ENCODE measurements at regions not wholly inside any gene's neighbourhood (a gene's known extent, or its start where the extent isn't known, plus 50 kb on each side); places are given as distances from the start of the nearest gene placed in this dataset.
"Not testable (repeated sequence)": the region's sequence is repeated elsewhere in the genome, so short reads cannot be mapped to it uniquely, and the experiment has no call there.

GRCh38 chr2:16763493-16763899 lies 97.9 kb upstream of the CYRIA start:
- Histone ChIP-seq H3K27me3 (no peaks in the 10 kb centered on the region), H3K4me3 (no peak overlapping the region), H3K9me3 (no peaks in the 10 kb centered on the region), H3K4me1 (no peaks in the 10 kb centered on the region), H3K27ac (no peak overlapping the region), H3K36me3 (no peaks in the 10 kb centered on the region)
- 85% methylated on average over 4 of the region's 4 CpGs for WGBS
- DNase-seq (ENCODE audit: low spot score in 2 of 2), result no peak
- TF ChIP-seq CTCF (IDR thresholded peaks at IDR 0.05), result no peak
- TF ChIP-seq POLR2AphosphoS5 (IDR thresholded peaks at IDR 0.05), result no peak

- H3K4me3 ChIP-seq, result no peak overlapping the region
- TF ChIP-seq POLR2AphosphoS5 (IDR thresholded peaks at IDR 0.05) (no peak), POLR2A (IDR thresholded peaks at IDR 0.05) (no peak), EP300 (IDR thresholded peaks at IDR 0.05) (no peak)
Measured at GRCh38 chr2:16763056-16763455, 97.4 kb upstream of the CYRIA start.

DNA sequence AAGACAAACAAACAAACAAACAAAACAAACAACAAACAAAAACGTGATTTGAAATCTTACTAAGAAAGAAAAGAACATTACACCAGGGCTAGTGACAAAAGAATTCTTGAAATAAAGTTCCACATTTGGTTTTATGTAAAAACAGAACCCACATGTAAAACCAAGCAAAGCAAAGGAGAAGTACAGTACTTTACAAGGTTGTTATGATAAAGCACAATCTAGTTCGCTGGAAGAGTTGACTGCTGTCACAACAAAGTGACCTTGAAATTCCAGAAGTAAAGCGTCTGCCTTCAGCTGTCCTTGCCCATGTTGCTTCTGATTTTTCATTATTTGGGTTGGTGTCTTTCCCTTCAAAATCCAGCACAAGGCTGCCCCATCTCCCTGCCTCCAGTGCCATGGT lies 94.8 kb upstream of the CYRIA start:
- no peaks in the 10 kb centered on the region for H3K9me3 ChIP-seq
- H3K27me3 ChIP-seq, result no peaks in the 10 kb centered on the region
- no peak for DNase-seq (ENCODE audit: low spot score in 2 of 2)
- TF ChIP-seq EP300 (IDR thresholded peaks at IDR 0.05) (no peak), POLR2AphosphoS5 (IDR thresholded peaks at IDR 0.05) (no peak), POLR2A (IDR thresholded peaks at IDR 0.05) (no peak), CTCF (IDR thresholded peaks at IDR 0.05) (no peak)
- no peaks in the 10 kb centered on the region for H3K4me1 ChIP-seq
- no peaks in the 10 kb centered on the region for H3K36me3 ChIP-seq
- H3K27ac ChIP-seq, result no peak overlapping the region
- no peak overlapping the region for H3K4me3 ChIP-seq
- 64% methylated on average over 3 of the region's 3 CpGs for WGBS

More at GRCh38 chr2:16763056-16763455, 97.4 kb upstream of the CYRIA start:
- Histone ChIP-seq H3K27ac (no peak overlapping the region), H3K4me1 (no peaks in the 10 kb centered on the region), H3K36me3 (no peaks in the 10 kb centered on the region), H3K9me3 (no peaks in the 10 kb centered on the region), H3K27me3 (no peaks in the 10 kb centered on the region)
- WGBS, result 64% methylated on average over 2 of the region's 2 CpGs
- no peak for DNase-seq (ENCODE audit: low spot score in 2 of 2)

DNA sequence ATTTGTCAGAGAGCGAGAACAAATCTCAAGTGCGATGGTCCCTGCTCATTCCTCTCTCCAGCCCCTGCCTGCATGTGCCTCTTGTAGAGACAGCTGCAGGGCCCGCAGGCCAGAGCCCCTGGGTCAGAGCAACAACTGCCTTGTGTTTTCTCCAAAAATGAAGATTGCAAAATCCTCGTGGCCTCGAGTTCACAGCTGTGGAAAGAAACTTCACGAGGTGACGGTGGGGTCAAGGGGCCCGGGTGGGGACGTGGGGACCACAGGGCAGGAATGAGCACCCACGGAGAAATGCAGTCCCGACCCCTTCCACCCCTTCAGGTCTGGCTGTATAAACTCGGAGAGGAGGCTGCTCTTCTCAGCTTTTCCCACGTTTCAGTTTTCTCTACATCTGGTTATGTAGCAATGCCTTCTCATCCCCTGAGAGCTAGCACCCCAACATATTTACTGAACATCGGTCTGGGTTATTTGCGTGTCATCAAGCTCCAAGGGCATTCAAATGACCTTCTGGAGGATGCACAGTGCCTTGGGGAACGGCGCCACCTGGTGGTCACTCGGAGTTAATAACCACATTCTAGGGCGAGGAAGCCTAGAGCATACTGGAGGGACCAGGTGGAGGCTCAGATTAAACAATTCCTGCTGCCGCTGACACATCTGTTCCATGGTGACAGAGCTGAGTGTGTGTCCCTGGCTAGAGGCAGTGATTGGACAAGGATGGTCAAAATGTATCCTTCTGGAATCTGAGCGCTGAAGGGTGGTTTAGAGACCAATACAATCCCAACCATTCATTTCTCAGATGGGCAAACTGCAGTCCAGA lies 91.4 kb upstream of the CYRIA start:
- TF ChIP-seq EP300 (IDR thresholded peaks at IDR 0.05) (no peak), POLR2AphosphoS5 (IDR thresholded peaks at IDR 0.05) (no peak), POLR2A (IDR thresholded peaks at IDR 0.05) (no peak), CTCF (IDR thresholded peaks at IDR 0.05) (peak; percentile 73 to 87)
- H3K4me3 ChIP-seq, result no peak overlapping the region
- 25% methylated on average over 21 of the region's 21 CpGs for WGBS
- H3K9me3 ChIP-seq, result no peaks in the 10 kb centered on the region
- no peak overlapping the region for H3K27ac ChIP-seq
- DNase-seq (ENCODE audit: low spot score in 2 of 2), result peak; percentile 75 to 83
- H3K36me3 ChIP-seq, result no peaks in the 10 kb centered on the region
- no peaks in the 10 kb centered on the region for H3K27me3 ChIP-seq
- H3K4me1 ChIP-seq, result no peaks in the 10 kb centered on the region

DNA sequence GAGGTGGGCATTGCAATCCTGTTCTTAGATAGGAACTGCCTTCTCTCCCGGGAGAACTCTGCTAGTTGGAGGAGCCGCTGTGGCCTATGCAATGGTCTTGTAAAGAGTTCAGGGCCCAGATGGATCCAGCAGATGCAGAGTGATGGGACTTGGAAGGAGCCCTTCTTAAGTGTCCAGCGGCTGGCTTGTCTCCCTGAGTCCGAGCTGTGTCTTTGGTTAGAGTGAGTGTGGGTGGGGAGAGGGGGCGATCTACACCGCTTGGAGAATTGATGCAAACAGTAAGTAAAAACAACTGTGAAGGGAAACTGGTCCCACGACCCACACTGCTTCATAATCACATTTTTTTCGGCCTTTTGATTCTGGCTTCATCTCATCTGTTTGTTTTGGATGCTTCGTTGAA lies 89.8 kb upstream of the CYRIA start:
- WGBS, result 73% methylated on average over 9 of the region's 9 CpGs
- Histone ChIP-seq H3K36me3 (no peaks in the 10 kb centered on the region), H3K27ac (no peak overlapping the region)

DNA sequence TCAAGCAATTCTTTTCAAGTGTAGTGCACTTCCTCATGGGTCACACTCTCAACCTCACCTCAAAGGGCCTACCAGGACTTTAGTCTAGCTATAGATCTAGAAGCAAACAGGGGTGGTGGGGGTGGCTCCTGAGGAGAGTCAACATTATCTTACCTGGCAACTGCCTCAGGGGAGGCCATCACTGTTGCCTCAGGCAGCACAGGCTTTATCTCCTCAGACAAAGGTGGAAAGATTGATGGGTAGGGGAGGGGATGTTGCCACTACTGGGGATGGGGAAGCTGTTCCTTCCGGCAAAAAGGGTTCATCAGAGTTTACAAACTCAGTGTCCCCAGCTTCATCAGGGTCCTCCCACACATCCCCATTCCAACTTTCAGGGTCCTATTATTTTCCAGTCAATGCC lies 87.4 kb upstream of the CYRIA start:
- not testable (repeated sequence) for H3K36me3 ChIP-seq; H3K27me3 ChIP-seq; H3K4me1 ChIP-seq; H3K27ac ChIP-seq; H3K9me3 ChIP-seq; DNase-seq (ENCODE audit: low spot score in 2 of 2); H3K4me3 ChIP-seq
- WGBS, result 100% methylated on average over 1 of the region's 1 CpG

More for the DNA sequence above, 89.8 kb upstream of the CYRIA start:
- no peaks in the 10 kb centered on the region for H3K4me1 ChIP-seq
- TF ChIP-seq EP300 (IDR thresholded peaks at IDR 0.05) (no peak), POLR2A (IDR thresholded peaks at IDR 0.05) (no peak), CTCF (IDR thresholded peaks at IDR 0.05) (no peak), POLR2AphosphoS5 (IDR thresholded peaks at IDR 0.05) (no peak)
- no peak for DNase-seq (ENCODE audit: low spot score in 2 of 2)
- H3K27me3 ChIP-seq, result no peaks in the 10 kb centered on the region
- H3K9me3 ChIP-seq, result no peaks in the 10 kb centered on the region
- no peak overlapping the region for H3K4me3 ChIP-seq

- 78% methylated on average over 1 of the region's 1 CpG for WGBS
- not testable (repeated sequence) for H3K9me3 ChIP-seq; H3K4me3 ChIP-seq; H3K36me3 ChIP-seq; H3K27ac ChIP-seq; H3K4me1 ChIP-seq; DNase-seq (ENCODE audit: low spot score in 2 of 2); H3K27me3 ChIP-seq
Measured at GRCh38 chr2:16750925-16751214, 85.2 kb upstream of the CYRIA start.

Data from suprapubic skin (tissue), 4 donors.